Stomach (tissue), 4 donors: ENCODE measurements at regions not wholly inside any gene's neighbourhood (a gene's known extent, or its start where the extent isn't known, plus 50 kb on each side); places are given as distances from the start of the nearest gene placed in this dataset.

Experiments
- EP300 ChIP-seq: sonication (generic); formaldehyde crosslinking; IDR thresholded peaks from one replicate; pipeline ENCODE4 v1.6.1; 2017; ENCODE audit warnings: antibody characterized with exemption
- POLR2A ChIP-seq, 4 donors: fragments of 450-650 bp; IDR thresholded peaks; one replicate each; pipeline ENCODE4 v1.6.1; 2016; ENCODE audit warnings: antibody characterized with exemption in 4 of 4, control low read depth in 2 of 4, mild to moderate bottlenecking in 1 of 4, moderate library complexity in 1 of 4
- TF ChIP-seq, protein P1 (sequence below), 7 experiments: fragments of 450-650 bp in 4 of 7; fragments of 200-600 bp in 3 of 7; sonication (generic) in 3 of 7; IDR thresholded peaks; one replicate each; pipeline ENCODE4 v1.5.1; 2016 to 2019; ENCODE audit warnings: antibody characterized with exemption in 7 of 7, control low read depth in 2 of 7, mild to moderate bottlenecking in 1 of 7

GRCh38 chr1:68938051-68938666 lies 441.3 kb upstream of the DEPDC1 start:
- TF ChIP-seq, protein P1, sequence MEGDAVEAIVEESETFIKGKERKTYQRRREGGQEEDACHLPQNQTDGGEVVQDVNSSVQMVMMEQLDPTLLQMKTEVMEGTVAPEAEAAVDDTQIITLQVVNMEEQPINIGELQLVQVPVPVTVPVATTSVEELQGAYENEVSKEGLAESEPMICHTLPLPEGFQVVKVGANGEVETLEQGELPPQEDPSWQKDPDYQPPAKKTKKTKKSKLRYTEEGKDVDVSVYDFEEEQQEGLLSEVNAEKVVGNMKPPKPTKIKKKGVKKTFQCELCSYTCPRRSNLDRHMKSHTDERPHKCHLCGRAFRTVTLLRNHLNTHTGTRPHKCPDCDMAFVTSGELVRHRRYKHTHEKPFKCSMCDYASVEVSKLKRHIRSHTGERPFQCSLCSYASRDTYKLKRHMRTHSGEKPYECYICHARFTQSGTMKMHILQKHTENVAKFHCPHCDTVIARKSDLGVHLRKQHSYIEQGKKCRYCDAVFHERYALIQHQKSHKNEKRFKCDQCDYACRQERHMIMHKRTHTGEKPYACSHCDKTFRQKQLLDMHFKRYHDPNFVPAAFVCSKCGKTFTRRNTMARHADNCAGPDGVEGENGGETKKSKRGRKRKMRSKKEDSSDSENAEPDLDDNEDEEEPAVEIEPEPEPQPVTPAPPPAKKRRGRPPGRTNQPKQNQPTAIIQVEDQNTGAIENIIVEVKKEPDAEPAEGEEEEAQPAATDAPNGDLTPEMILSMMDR (IDR thresholded peaks at IDR 0.05), result no peak
- TF ChIP-seq POLR2A (IDR thresholded peaks at IDR 0.05), result no peak
- no peak for TF ChIP-seq EP300
